T-helper 1 cell treated with Interleukin-12 subunit alpha and Interleukin-12 subunit beta and Interleukin-4 antibody, amounts not matched to agents 30 μg/mL and 1 μg/mL, for 36 hours (primary cell): ENCODE measurements at regions not wholly inside any gene's neighbourhood (a gene's known extent, or its start where the extent isn't known, plus 50 kb on each side); places are given as distances from the start of the nearest gene placed in this dataset.

Source experiments
- H3K27ac Mint-ChIP-seq: one replicate; pipeline ENCODE4 v1.8.0; 2021; ENCODE audit warnings: mild to moderate bottlenecking, mixed read lengths
- H3K27me3 Mint-ChIP-seq: one replicate; pipeline ENCODE4 v1.8.0; 2021; ENCODE audit warnings: low read depth, mixed read lengths
- H3K36me3 Mint-ChIP-seq: one replicate; pipeline ENCODE4 v1.8.0; 2021; ENCODE audit warnings: low read depth, mixed read lengths
- H3K4me1 Mint-ChIP-seq: one replicate; pipeline ENCODE4 v1.8.0; 2021; ENCODE audit warnings: low read depth, mixed read lengths
- H3K4me3 Mint-ChIP-seq: one replicate; pipeline ENCODE4 v1.8.0; 2021; ENCODE audit warnings: mild to moderate bottlenecking, moderate library complexity, mixed read lengths
- H3K9me3 Mint-ChIP-seq: one replicate; pipeline ENCODE4 v1.8.0; 2021; ENCODE audit warnings: mixed read lengths

GRCh38 chr13:84049443-84050219 lies 167.4 kb upstream of the SLITRK1 start:
- no peaks in the 10 kb centered on the region for H3K9me3 Mint-ChIP-seq
- no peaks in the 10 kb centered on the region for H3K36me3 Mint-ChIP-seq
- H3K27me3 Mint-ChIP-seq: no peaks in the 10 kb centered on the region
- no peak overlapping the region for H3K4me3 Mint-ChIP-seq
- no peaks in the 10 kb centered on the region for H3K4me1 Mint-ChIP-seq
- H3K27ac Mint-ChIP-seq: no peak overlapping the region

- Mint-ChIP-seq H3K27me3 (no peaks in the 10 kb centered on the region), H3K27ac (no peak overlapping the region), H3K4me3 (no peak overlapping the region), H3K9me3 (no peaks in the 10 kb centered on the region), H3K4me1 (no peaks in the 10 kb centered on the region), H3K36me3 (no peaks in the 10 kb centered on the region)
Observed at GRCh38 chr13:84044805-84045204, 162.5 kb upstream of the SLITRK1 start.

- Mint-ChIP-seq H3K4me1 (peaks cover 8% of the 10 kb centered on the region), H3K9me3 (peaks cover 5% of the 10 kb centered on the region), H3K4me3 (no peak overlapping the region)
Observed at GRCh38 chr13:84038001-84038400, 155.7 kb upstream of the SLITRK1 start.

GRCh38 chr13:84032116-84032515 lies 149.8 kb upstream of the SLITRK1 start:
- Mint-ChIP-seq H3K27ac (no peak overlapping the region), H3K4me1 (peaks cover 5% of the 10 kb centered on the region), H3K36me3 (no peaks in the 10 kb centered on the region), H3K27me3 (no peaks in the 10 kb centered on the region), H3K9me3 (peaks cover 5% of the 10 kb centered on the region), H3K4me3 (no peak overlapping the region)

More at GRCh38 chr13:84038001-84038400, 155.7 kb upstream of the SLITRK1 start:
- no peak overlapping the region for H3K27ac Mint-ChIP-seq
- H3K27me3 Mint-ChIP-seq: no peaks in the 10 kb centered on the region
- H3K36me3 Mint-ChIP-seq: no peaks in the 10 kb centered on the region

- H3K4me3 Mint-ChIP-seq: no peak overlapping the region
- H3K4me1 Mint-ChIP-seq: peaks cover 2% of the 10 kb centered on the region
- H3K27me3 Mint-ChIP-seq: no peaks in the 10 kb centered on the region
- H3K9me3 Mint-ChIP-seq: peaks cover 5% of the 10 kb centered on the region
- no peak overlapping the region for H3K27ac Mint-ChIP-seq
- H3K36me3 Mint-ChIP-seq: no peaks in the 10 kb centered on the region
Observed at GRCh38 chr13:84031120-84031519, 148.8 kb upstream of the SLITRK1 start.

GRCh38 chr13:84029396-84029795 lies 147.1 kb upstream of the SLITRK1 start:
- H3K27me3 Mint-ChIP-seq: no peaks in the 10 kb centered on the region
- H3K4me3 Mint-ChIP-seq: no peak overlapping the region
- H3K27ac Mint-ChIP-seq: no peak overlapping the region
- no peaks in the 10 kb centered on the region for H3K9me3 Mint-ChIP-seq
- no peaks in the 10 kb centered on the region for H3K36me3 Mint-ChIP-seq
- H3K4me1 Mint-ChIP-seq: peaks cover 2% of the 10 kb centered on the region

GRCh38 chr13:84025824-84026223 lies 143.6 kb upstream of the SLITRK1 start:
- Mint-ChIP-seq H3K4me3 (no peak overlapping the region), H3K9me3 (no peaks in the 10 kb centered on the region), H3K36me3 (no peaks in the 10 kb centered on the region), H3K4me1 (no peaks in the 10 kb centered on the region), H3K27ac (no peak overlapping the region), H3K27me3 (no peaks in the 10 kb centered on the region)

GRCh38 chr13:83996415-83996814 lies 114.1 kb upstream of the SLITRK1 start:
- Mint-ChIP-seq H3K27ac (no peak overlapping the region), H3K4me1 (no peaks in the 10 kb centered on the region), H3K9me3 (no peaks in the 10 kb centered on the region), H3K36me3 (no peaks in the 10 kb centered on the region), H3K27me3 (no peaks in the 10 kb centered on the region), H3K4me3 (no peak overlapping the region)

GRCh38 chr13:83995930-83996329 lies 113.7 kb upstream of the SLITRK1 start:
- Mint-ChIP-seq H3K9me3 (no peaks in the 10 kb centered on the region), H3K4me1 (no peaks in the 10 kb centered on the region), H3K4me3 (no peak overlapping the region), H3K27me3 (no peaks in the 10 kb centered on the region), H3K27ac (no peak overlapping the region), H3K36me3 (no peaks in the 10 kb centered on the region)

- H3K27ac Mint-ChIP-seq: no peak overlapping the region
- no peak overlapping the region for H3K4me3 Mint-ChIP-seq
- H3K9me3 Mint-ChIP-seq: no peaks in the 10 kb centered on the region
- H3K36me3 Mint-ChIP-seq: no peaks in the 10 kb centered on the region
- H3K4me1 Mint-ChIP-seq: no peaks in the 10 kb centered on the region
- no peaks in the 10 kb centered on the region for H3K27me3 Mint-ChIP-seq
Observed at GRCh38 chr13:83992566-83993358, 110.5 kb upstream of the SLITRK1 start.

GRCh38 chr13:83987394-83987793 lies 105.1 kb upstream of the SLITRK1 start:
- Mint-ChIP-seq H3K27ac (no peak overlapping the region), H3K4me1 (no peaks in the 10 kb centered on the region), H3K36me3 (no peaks in the 10 kb centered on the region), H3K27me3 (no peaks in the 10 kb centered on the region), H3K4me3 (no peak overlapping the region), H3K9me3 (no peaks in the 10 kb centered on the region)

- Mint-ChIP-seq H3K4me1 (no peaks in the 10 kb centered on the region), H3K27me3 (no peaks in the 10 kb centered on the region), H3K27ac (no peak overlapping the region), H3K9me3 (no peaks in the 10 kb centered on the region), H3K4me3 (no peak overlapping the region), H3K36me3 (no peaks in the 10 kb centered on the region)
Observed at GRCh38 chr13:83984793-83985192, 102.5 kb upstream of the SLITRK1 start.

- no peaks in the 10 kb centered on the region for H3K36me3 Mint-ChIP-seq
- H3K4me1 Mint-ChIP-seq: no peaks in the 10 kb centered on the region
- H3K9me3 Mint-ChIP-seq: no peaks in the 10 kb centered on the region
- H3K27me3 Mint-ChIP-seq: no peaks in the 10 kb centered on the region
- H3K27ac Mint-ChIP-seq: no peak overlapping the region
- H3K4me3 Mint-ChIP-seq: no peak overlapping the region
Observed at GRCh38 chr13:83980331-83980730, 98.1 kb upstream of the SLITRK1 start.

GRCh38 chr13:83975655-83976165 lies 93.4 kb upstream of the SLITRK1 start:
- Mint-ChIP-seq H3K27me3 (no peaks in the 10 kb centered on the region), H3K27ac (no peak overlapping the region), H3K9me3 (no peaks in the 10 kb centered on the region), H3K4me1 (no peaks in the 10 kb centered on the region), H3K4me3 (no peak overlapping the region), H3K36me3 (no peaks in the 10 kb centered on the region)

GRCh38 chr13:83958531-83958930 lies 76.3 kb upstream of the SLITRK1 start:
- no peaks in the 10 kb centered on the region for H3K9me3 Mint-ChIP-seq
- no peaks in the 10 kb centered on the region for H3K4me1 Mint-ChIP-seq
- H3K27me3 Mint-ChIP-seq: no peaks in the 10 kb centered on the region
- H3K4me3 Mint-ChIP-seq: no peak overlapping the region
- no peaks in the 10 kb centered on the region for H3K36me3 Mint-ChIP-seq
- no peak overlapping the region for H3K27ac Mint-ChIP-seq
